Ovary (tissue), 3 donors: ENCODE measurements at regions not wholly inside any gene's neighbourhood (a gene's known extent, or its start where the extent isn't known, plus 50 kb on each side); places are given as distances from the start of the nearest gene placed in this dataset.

Experiments
- POLR2A ChIP-seq: fragments of 450-650 bp; IDR thresholded peaks from one replicate; pipeline ENCODE4 v1.6.1; 2017; ENCODE audit warnings: antibody characterized with exemption, mild to moderate bottlenecking, moderate library complexity
- TF ChIP-seq, protein P1 (sequence below), 3 donors: fragments of 450-650 bp in 2 of 3; fragments of 200-600 bp in 1 of 3; IDR thresholded peaks; one replicate each; pipeline versions ENCODE4 v1.5.1 to v1.8.0; 2016 to 2022; ENCODE audit warnings: antibody characterized with exemption in 3 of 3, mild to moderate bottlenecking in 1 of 3
- donor health status: DM: no; HTN: no; CAD: no.

DNA sequence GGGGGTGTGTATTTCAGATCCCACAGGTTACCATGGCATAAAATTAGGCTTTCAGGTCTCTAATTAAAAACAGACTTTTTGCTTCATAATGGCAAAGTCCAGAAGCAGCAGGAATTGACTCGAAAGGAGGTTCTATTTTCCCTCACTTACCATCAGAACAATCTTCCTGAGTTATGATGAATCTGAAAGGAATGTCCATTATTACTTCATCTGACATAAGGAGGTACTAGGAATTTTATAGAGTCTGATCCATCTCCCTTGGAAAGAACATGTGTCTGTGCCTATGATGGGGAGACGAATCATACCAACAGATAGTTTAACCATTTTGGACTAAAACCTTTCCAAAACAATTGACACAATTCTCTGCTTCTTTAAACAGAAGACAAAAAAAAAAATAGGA lies 206.3 kb upstream of the FGF13 start:
- TF ChIP-seq, protein P1, sequence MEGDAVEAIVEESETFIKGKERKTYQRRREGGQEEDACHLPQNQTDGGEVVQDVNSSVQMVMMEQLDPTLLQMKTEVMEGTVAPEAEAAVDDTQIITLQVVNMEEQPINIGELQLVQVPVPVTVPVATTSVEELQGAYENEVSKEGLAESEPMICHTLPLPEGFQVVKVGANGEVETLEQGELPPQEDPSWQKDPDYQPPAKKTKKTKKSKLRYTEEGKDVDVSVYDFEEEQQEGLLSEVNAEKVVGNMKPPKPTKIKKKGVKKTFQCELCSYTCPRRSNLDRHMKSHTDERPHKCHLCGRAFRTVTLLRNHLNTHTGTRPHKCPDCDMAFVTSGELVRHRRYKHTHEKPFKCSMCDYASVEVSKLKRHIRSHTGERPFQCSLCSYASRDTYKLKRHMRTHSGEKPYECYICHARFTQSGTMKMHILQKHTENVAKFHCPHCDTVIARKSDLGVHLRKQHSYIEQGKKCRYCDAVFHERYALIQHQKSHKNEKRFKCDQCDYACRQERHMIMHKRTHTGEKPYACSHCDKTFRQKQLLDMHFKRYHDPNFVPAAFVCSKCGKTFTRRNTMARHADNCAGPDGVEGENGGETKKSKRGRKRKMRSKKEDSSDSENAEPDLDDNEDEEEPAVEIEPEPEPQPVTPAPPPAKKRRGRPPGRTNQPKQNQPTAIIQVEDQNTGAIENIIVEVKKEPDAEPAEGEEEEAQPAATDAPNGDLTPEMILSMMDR (IDR thresholded peaks at IDR 0.05) = no peak
- no peak for TF ChIP-seq POLR2A
